ENCODE measurements at regions not wholly inside any gene's neighbourhood (a gene's known extent, or its start where the extent isn't known, plus 50 kb on each side); places are given as distances from the start of the nearest gene placed in this dataset.

- DNase-seq (ENCODE audit: low read depth in 1 of 2, low spot score in 1 of 2): no peak
- TF ChIP-seq, protein P1, sequence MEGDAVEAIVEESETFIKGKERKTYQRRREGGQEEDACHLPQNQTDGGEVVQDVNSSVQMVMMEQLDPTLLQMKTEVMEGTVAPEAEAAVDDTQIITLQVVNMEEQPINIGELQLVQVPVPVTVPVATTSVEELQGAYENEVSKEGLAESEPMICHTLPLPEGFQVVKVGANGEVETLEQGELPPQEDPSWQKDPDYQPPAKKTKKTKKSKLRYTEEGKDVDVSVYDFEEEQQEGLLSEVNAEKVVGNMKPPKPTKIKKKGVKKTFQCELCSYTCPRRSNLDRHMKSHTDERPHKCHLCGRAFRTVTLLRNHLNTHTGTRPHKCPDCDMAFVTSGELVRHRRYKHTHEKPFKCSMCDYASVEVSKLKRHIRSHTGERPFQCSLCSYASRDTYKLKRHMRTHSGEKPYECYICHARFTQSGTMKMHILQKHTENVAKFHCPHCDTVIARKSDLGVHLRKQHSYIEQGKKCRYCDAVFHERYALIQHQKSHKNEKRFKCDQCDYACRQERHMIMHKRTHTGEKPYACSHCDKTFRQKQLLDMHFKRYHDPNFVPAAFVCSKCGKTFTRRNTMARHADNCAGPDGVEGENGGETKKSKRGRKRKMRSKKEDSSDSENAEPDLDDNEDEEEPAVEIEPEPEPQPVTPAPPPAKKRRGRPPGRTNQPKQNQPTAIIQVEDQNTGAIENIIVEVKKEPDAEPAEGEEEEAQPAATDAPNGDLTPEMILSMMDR (IDR thresholded peaks at IDR 0.05; ENCODE audit: low read depth, low read length): no peak
- no peak overlapping the region for H3K4me3 ChIP-seq
- H3K9me3 ChIP-seq (ENCODE audit: low read depth): no peaks in the 10 kb centered on the region
- H3K27ac ChIP-seq: no peak overlapping the region
- H3K4me1 ChIP-seq (ENCODE audit: low read depth): no peaks in the 10 kb centered on the region
- H3K36me3 ChIP-seq: no peaks in the 10 kb centered on the region
- H3K27me3 ChIP-seq: no peaks in the 10 kb centered on the region
These were observed 339.2 kb downstream of the RNF144A start for GRCh38 chr2:7256377-7256776.

GRCh38 chr2:7262727-7263126 is 345.5 kb downstream of the RNF144A start:
- Histone ChIP-seq H3K4me3 (no peak overlapping the region), H3K27me3 (no peaks in the 10 kb centered on the region), H3K36me3 (no peaks in the 10 kb centered on the region), H3K9me3 (ENCODE audit: low read depth) (no peaks in the 10 kb centered on the region), H3K4me1 (ENCODE audit: low read depth) (no peaks in the 10 kb centered on the region), H3K27ac (no peak overlapping the region)
- TF ChIP-seq, protein P1 (IDR thresholded peaks at IDR 0.05; ENCODE audit: low read depth, low read length): no peak
- DNase-seq (ENCODE audit: low read depth in 1 of 2, low spot score in 1 of 2): no peak

DNA sequence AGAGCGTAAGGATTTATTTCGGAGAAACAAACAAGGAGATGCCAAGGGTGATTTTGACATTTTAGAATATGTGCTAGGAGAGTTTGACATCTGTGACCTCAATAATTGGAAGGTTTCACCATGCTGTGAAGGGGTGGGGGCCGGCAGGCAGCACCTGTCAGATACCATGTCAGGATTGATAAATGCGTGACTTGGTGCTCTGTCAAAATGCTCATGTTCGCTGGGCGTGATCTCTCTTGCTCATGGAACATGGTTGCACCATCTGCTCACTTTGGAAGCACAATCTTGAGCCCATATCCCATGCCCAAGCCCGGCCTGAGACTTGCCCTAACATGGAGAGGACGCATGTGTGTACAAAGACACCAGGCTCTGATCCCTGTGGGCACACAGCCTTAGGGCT is 347.6 kb downstream of the RNF144A start:
- TF ChIP-seq, protein P1 (IDR thresholded peaks at IDR 0.05; ENCODE audit: low read depth, low read length): no peak
- H3K36me3 ChIP-seq: no peaks in the 10 kb centered on the region
- no peak for DNase-seq (ENCODE audit: low read depth in 1 of 2, low spot score in 1 of 2)
- no peak overlapping the region for H3K4me3 ChIP-seq
- H3K4me1 ChIP-seq (ENCODE audit: low read depth): no peaks in the 10 kb centered on the region
- no peak overlapping the region for H3K27ac ChIP-seq
- no peaks in the 10 kb centered on the region for H3K27me3 ChIP-seq
- H3K9me3 ChIP-seq (ENCODE audit: low read depth): no peaks in the 10 kb centered on the region

GRCh38 chr2:7265286-7265685 is 348.1 kb downstream of the RNF144A start:
- H3K4me1 ChIP-seq (ENCODE audit: low read depth): no peaks in the 10 kb centered on the region
- no peak for DNase-seq (ENCODE audit: low read depth in 1 of 2, low spot score in 1 of 2)
- no peak overlapping the region for H3K27ac ChIP-seq
- H3K4me3 ChIP-seq: no peak overlapping the region
- H3K9me3 ChIP-seq (ENCODE audit: low read depth): no peaks in the 10 kb centered on the region
- no peaks in the 10 kb centered on the region for H3K36me3 ChIP-seq
- no peaks in the 10 kb centered on the region for H3K27me3 ChIP-seq
- TF ChIP-seq, protein P1 (IDR thresholded peaks at IDR 0.05; ENCODE audit: low read depth, low read length): no peak

GRCh38 chr2:7269106-7269643 is 352.0 kb downstream of the RNF144A start:
- Histone ChIP-seq H3K4me3 (no peak overlapping the region), H3K4me1 (ENCODE audit: low read depth) (no peaks in the 10 kb centered on the region), H3K36me3 (no peaks in the 10 kb centered on the region), H3K27ac (no peak overlapping the region), H3K27me3 (no peaks in the 10 kb centered on the region), H3K9me3 (ENCODE audit: low read depth) (no peaks in the 10 kb centered on the region)
- TF ChIP-seq, protein P1 (IDR thresholded peaks at IDR 0.05; ENCODE audit: low read depth, low read length): no peak
- DNase-seq (ENCODE audit: low read depth in 1 of 2, low spot score in 1 of 2): no peak

DNA sequence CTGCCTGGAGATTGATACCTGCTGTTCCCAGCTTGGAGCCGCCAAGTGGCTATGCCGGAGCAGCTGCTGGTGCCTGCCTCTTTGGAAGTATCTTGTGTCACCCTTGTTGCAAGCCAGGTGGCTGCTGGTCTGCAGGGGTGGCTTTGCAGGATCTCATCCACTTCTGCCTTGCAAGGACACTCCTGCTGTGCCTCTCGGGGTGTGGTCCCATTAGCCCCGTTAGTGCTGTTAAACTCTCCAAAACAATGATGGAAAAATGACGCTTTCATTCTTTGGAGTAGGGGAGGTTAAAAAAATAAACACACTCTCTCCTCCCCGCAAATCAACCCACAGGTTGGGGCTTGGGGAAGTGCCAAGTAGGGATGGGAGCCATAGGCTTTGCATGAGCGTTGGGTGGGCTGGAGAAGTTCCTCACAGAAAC is 352.8 kb downstream of the RNF144A start:
- Histone ChIP-seq H3K4me3 (no peak overlapping the region), H3K27me3 (no peaks in the 10 kb centered on the region), H3K36me3 (no peaks in the 10 kb centered on the region), H3K27ac (no peak overlapping the region), H3K9me3 (ENCODE audit: low read depth) (no peaks in the 10 kb centered on the region), H3K4me1 (ENCODE audit: low read depth) (no peaks in the 10 kb centered on the region)
- TF ChIP-seq, protein P1 (IDR thresholded peaks at IDR 0.05; ENCODE audit: low read depth, low read length): no peak
- no peak for DNase-seq (ENCODE audit: low read depth in 1 of 2, low spot score in 1 of 2)
